ENCODE measurements at regions not wholly inside any gene's neighbourhood (a gene's known extent, or its start where the extent isn't known, plus 50 kb on each side); places are given as distances from the start of the nearest gene placed in this dataset.
"Not testable (repeated sequence)": the region's sequence is repeated elsewhere in the genome, so short reads cannot be mapped to it uniquely, and the experiment has no call there.

- DNase-seq = no peak
- intact Hi-C loops (cut with DNase I) = no loop called here
These were observed 276.2 kb downstream of the FGFR2 start for GRCh38 chr10:121322046-121322445.

- intact Hi-C loops (cut with DNase I) = no loop called here
- DNase-seq = peak in 3 of 42 donors; percentile 10 to 50 (median 39)
These were observed 275.5 kb downstream of the FGFR2 start for GRCh38 chr10:121322776-121323175.

- intact Hi-C loops (cut with DNase I) = no loop called here
- DNase-seq = no peak
These were observed 274.8 kb downstream of the FGFR2 start for GRCh38 chr10:121323443-121323842.

GRCh38 chr10:121324678-121325213 lies 273.5 kb downstream of the FGFR2 start:
- intact Hi-C loops (cut with DNase I) = no loop called here
- DNase-seq = no peak

- intact Hi-C loops (cut with DNase I) = no loop called here
- DNase-seq = no peak
These were observed 272.6 kb downstream of the FGFR2 start for GRCh38 chr10:121325490-121326231.

GRCh38 chr10:121326905-121327304 lies 271.3 kb downstream of the FGFR2 start:
- intact Hi-C loops (cut with DNase I) = no loop called here
- DNase-seq = no peak

GRCh38 chr10:121327727-121328126 lies 270.5 kb downstream of the FGFR2 start:
- intact Hi-C loops (cut with DNase I) = no loop called here

GRCh38 chr10:121329631-121330030 lies 268.6 kb downstream of the FGFR2 start:
- intact Hi-C loops (cut with DNase I); DNase-seq: not testable (repeated sequence)

More at GRCh38 chr10:121327727-121328126, 270.5 kb downstream of the FGFR2 start:
- no peak for DNase-seq

GRCh38 chr10:121330563-121330962 lies 267.7 kb downstream of the FGFR2 start:
- no peak for DNase-seq
- intact Hi-C loops (cut with DNase I) = no loop called here

GRCh38 chr10:121332353-121332752 lies 265.9 kb downstream of the FGFR2 start:
- DNase-seq = no peak
- intact Hi-C loops (cut with DNase I) = no loop called here

- intact Hi-C loops (cut with DNase I) = no loop called here
- DNase-seq = peak in 21 of 42 donors; percentile 16 to 63 (median 37)
These were observed 265.1 kb downstream of the FGFR2 start for GRCh38 chr10:121332829-121333765.

GRCh38 chr10:121335386-121335925 lies 262.8 kb downstream of the FGFR2 start:
- peak in 36 of 42 donors; percentile 9 to 84 (median 44) for DNase-seq
- intact Hi-C loops (cut with DNase I) = no loop called here

GRCh38 chr10:121337427-121337826 lies 260.8 kb downstream of the FGFR2 start:
- DNase-seq = peak in 2 of 42 donors; percentile 7 to 12

GRCh38 chr10:121338206-121338980 lies 259.9 kb downstream of the FGFR2 start:
- intact Hi-C loops (cut with DNase I) = no loop called here
- no peak for DNase-seq

More at GRCh38 chr10:121337427-121337826, 260.8 kb downstream of the FGFR2 start:
- intact Hi-C loops (cut with DNase I) = no loop called here

GRCh38 chr10:121339114-121339513 lies 259.1 kb downstream of the FGFR2 start:
- intact Hi-C loops (cut with DNase I) = no loop called here
- DNase-seq = no peak

GRCh38 chr10:121340271-121340831 lies 257.9 kb downstream of the FGFR2 start:
- intact Hi-C loops (cut with DNase I) = no loop called here
- no peak for DNase-seq

- intact Hi-C loops (cut with DNase I) = no loop called here
- peak in 1 of 42 donors; percentile 10 for DNase-seq
These were observed 246.7 kb downstream of the FGFR2 start for GRCh38 chr10:121351540-121351939.

- intact Hi-C loops (cut with DNase I) = no loop called here
- DNase-seq = no peak
These were observed 245.9 kb downstream of the FGFR2 start for GRCh38 chr10:121352231-121352855.

Data from head of caudate nucleus (tissue), 42 donors.